HEK293T (cell line): ENCODE measurements at regions not wholly inside any gene's neighbourhood (a gene's known extent, or its start where the extent isn't known, plus 50 kb on each side); places are given as distances from the start of the nearest gene placed in this dataset.

Experiments used
- ARNT ChIP-seq: fragments of 450-650 bp; IDR thresholded peaks from 2 replicates; pipeline ENCODE4 v1.6.1; 2017; ENCODE audit warnings: mild to moderate bottlenecking
- ELF4 ChIP-seq: fragments of 450-650 bp; IDR thresholded peaks from 2 replicates; pipeline ENCODE4 v1.6.1; 2017; ENCODE audit warnings: antibody characterized with exemption
- FOXA1 ChIP-seq: fragments of 450-650 bp; IDR thresholded peaks from 2 replicates; pipeline ENCODE4 v1.6.1; 2016; ENCODE audit warnings: mild to moderate bottlenecking
- FOXK2 ChIP-seq: fragments of 450-650 bp; IDR thresholded peaks from 2 replicates; pipeline ENCODE4 v1.6.1; 2016; ENCODE audit warnings: mild to moderate bottlenecking
- FOXM1 ChIP-seq: fragments of 450-650 bp; IDR thresholded peaks from 2 replicates; pipeline ENCODE4 v1.6.1; 2017; ENCODE audit warnings: mild to moderate bottlenecking, borderline replicate concordance
- HDGF ChIP-seq: fragments of 450-650 bp; IDR thresholded peaks from 2 replicates; pipeline ENCODE4 v1.6.1; 2017; ENCODE audit warnings: antibody characterized with exemption, borderline replicate concordance
- L3MBTL2 ChIP-seq: fragments of 450-650 bp; conservative IDR thresholded peaks from 2 replicates; pipeline ENCODE4 v1.6.1; 2016; ENCODE audit warnings: mild to moderate bottlenecking
- NFRKB ChIP-seq: fragments of 450-650 bp; IDR thresholded peaks from 2 replicates; pipeline ENCODE4 v1.6.1; 2016; ENCODE audit warnings: mild to moderate bottlenecking, moderate library complexity
- PKNOX1 ChIP-seq: fragments of 450-650 bp; IDR thresholded peaks from 2 replicates; pipeline ENCODE4 v1.6.1; 2016
- SP1 ChIP-seq: fragments of 450-650 bp; IDR thresholded peaks from 2 replicates; pipeline ENCODE4 v1.6.1; 2017
- ZNF384 ChIP-seq: fragments of 450-650 bp; IDR thresholded peaks from 2 replicates; pipeline ENCODE4 v1.6.1; 2016

GRCh38 chr6:113076116-113076515 lies 729.0 kb downstream of the RFPL4B start:
- no peak for TF ChIP-seq FOXM1
- TF ChIP-seq HDGF: no peak
- no peak for TF ChIP-seq ARNT
- no peak for TF ChIP-seq FOXK2
- TF ChIP-seq NFRKB: no peak
- TF ChIP-seq SP1: no peak
- no peak for TF ChIP-seq ELF4
- no peak for TF ChIP-seq ZNF384
- no peak for TF ChIP-seq L3MBTL2
- TF ChIP-seq PKNOX1: no peak
- no peak for TF ChIP-seq FOXA1
